COLO668 (cell line): ENCODE measurements at regions not wholly inside any gene's neighbourhood (a gene's known extent, or its start where the extent isn't known, plus 50 kb on each side); places are given as distances from the start of the nearest gene placed in this dataset.
"Not testable (repeated sequence)": the region's sequence is repeated elsewhere in the genome, so short reads cannot be mapped to it uniquely, and the experiment has no call there.

ENCODE experiments used
- DNase-seq: peaks from one replicate; lab custom pipeline; 2025; ENCODE audit not compliant: unreplicated experiment; lab: John Stamatoyannopoulos, UW

DNA sequence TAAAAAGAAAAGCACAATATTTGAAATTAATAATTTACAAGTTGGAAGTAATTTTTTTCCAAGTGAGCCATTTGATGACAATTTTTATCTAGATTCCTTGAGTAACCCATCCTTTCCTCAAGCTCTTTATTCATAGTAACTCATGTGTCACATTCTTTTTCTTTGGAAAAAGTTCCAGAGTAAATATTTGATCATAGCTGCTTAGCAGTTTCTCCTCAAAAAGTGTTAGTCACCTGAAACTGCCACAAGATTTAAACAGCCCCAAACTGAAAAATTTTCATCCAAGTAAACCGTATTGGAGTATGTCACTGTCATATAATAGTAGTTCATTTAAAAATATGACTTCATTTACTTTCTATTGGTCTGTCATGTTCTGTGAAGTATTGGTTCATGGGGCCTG, 94.6 kb upstream of the CASK start:
- DNase-seq, result no peak

DNA sequence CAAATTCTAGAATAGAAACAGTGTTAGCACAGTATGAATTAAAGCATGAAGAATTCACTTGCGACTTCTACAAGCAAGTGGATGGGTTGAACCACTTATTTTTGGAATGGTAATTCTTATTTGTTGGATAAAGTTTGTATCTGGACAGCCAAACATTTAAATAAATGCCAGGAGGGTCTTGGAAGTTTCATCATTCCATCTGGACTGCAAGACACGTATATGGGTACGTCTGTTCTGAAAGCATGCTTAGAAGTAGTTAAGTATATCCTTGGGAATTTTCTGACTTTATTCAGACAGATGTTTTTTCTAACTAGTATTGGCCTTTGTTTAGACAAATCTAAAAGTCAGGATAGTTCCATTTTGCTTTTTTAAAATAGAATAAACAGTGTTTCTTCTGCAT, 77.5 kb upstream of the CASK start:
- DNase-seq, result no peak

DNA sequence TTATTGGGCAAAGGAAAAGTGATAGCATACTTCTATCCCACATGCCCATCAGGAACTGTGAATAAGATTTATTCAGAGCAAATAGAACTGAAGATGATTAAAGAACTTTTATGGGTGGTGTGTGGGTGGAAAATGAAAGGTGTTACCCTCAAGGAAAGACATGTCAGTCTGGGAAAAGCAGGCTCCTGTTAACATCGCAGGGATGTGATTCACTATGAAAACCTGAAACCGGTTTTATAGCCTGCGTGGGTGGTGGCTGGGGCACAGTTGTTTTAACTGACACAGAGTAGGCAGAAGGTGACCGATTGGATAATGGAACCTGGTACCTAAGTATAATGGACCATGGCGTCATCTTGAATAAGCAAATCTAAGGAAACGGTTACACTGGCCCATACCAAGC, 61.3 kb upstream of the CASK start:
- DNase-seq, result no peak

DNA sequence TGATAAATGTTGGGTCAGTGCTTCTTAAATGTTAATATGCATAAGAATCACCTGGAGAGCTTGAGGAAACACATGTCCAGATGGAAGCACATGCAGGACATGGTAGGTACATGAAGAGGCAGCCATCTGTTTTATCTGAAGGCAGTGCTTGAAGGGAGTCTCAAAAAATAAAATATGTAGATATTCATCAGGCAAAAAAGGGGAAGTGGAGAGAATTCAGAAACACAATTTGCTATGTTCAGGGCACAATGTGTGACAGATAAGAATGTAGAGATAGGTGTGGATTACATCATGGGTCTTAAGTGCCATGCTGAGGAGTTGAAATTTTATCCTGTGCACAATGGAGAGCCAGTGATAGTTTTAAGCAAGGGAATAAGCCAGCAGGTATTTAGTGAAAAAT, 59.6 kb upstream of the CASK start:
- no peak for DNase-seq

- no peak for DNase-seq
Measured at GRCh38 chrX:41981481-41982013, 58.2 kb upstream of the CASK start.

DNA sequence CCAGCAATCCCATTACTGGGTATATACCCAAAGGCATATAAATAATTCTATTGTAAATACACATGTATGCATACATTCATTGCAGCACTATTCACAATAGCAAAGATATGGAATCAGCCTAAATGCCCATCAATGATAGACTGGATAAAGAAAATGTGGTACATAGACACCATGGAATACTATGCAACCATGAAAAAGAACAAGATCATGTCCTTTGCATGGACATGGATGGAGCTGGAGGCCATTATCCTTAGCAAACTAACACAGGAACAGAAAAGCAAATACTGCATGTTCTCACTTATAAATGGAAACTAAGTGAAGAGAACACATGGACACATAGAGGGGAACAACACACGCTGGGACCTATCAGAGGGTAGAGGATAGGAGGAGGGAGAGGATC, 51.3 kb upstream of the CASK start:
- not testable (repeated sequence) for DNase-seq

- no peak for DNase-seq
Measured at GRCh38 chrX:41973208-41973607, 49.9 kb upstream of the CASK start.
